ENCODE measurements at regions not wholly inside any gene's neighbourhood (a gene's known extent, or its start where the extent isn't known, plus 50 kb on each side); places are given as distances from the start of the nearest gene placed in this dataset.

- TF ChIP-seq ZNF462 (CRISPR knock-in tag; IDR thresholded peaks at IDR 0.05) (no peak), JUNB (IDR thresholded peaks at IDR 0.05; ENCODE audit: unreplicated experiment) (no peak), ZNF331 (CRISPR knock-in tag; IDR thresholded peaks at IDR 0.05; ENCODE audit: low read depth) (no peak), CREB1 (CRISPR knock-in tag; IDR thresholded peaks at IDR 0.05; ENCODE audit: low read depth) (no peak), ZNF114 (CRISPR knock-in tag; IDR thresholded peaks at IDR 0.05) (no peak), EZH2phosphoT487 (IDR thresholded peaks at IDR 0.05; ENCODE audit: unreplicated experiment) (no peak), REST (IDR thresholded peaks at IDR 0.05; ENCODE audit: unreplicated experiment) (no peak), CTCF (conservative IDR thresholded peaks at IDR 0.05; ENCODE audit: low read depth in 2 of 2) (no peak), EZH2 (IDR thresholded peaks at IDR 0.05; ENCODE audit: low read depth, unreplicated experiment) (no peak)
These were observed 85.0 kb upstream of the CEP85L start (continued) for GRCh38 chr6:118736440-118736839.
